GM21825 (cell line): ENCODE measurements at regions not wholly inside any gene's neighbourhood (a gene's known extent, or its start where the extent isn't known, plus 50 kb on each side); places are given as distances from the start of the nearest gene placed in this dataset.
"Not testable (repeated sequence)": the region's sequence is repeated elsewhere in the genome, so short reads cannot be mapped to it uniquely, and the experiment has no call there.

ENCODE experiments used
- ATAC-seq: cut with Tn5 transposase; IDR thresholded peaks from one replicate; pipeline ENCODE4 v1.9.1; 2021; ENCODE audit warnings: mild to moderate bottlenecking, moderate library complexity; ENCODE audit not compliant: unreplicated experiment

DNA sequence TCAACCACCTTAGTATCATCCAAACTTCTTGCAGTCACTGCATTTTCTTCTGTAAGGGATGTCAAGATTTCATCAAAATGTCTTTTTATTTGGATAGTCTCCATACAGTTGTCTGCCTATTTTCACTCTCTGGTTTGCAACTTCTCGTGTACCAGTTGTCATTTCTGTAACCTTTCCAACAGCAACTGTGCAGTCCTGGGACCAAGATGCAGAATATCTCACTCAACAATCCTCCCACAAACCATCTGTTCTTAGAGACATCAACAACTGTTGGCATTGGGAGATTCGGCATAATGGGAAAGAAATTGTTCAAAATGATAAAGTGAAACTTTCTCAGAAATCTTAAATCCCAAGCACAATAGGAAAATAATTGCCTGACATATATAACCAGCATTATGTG is 933.6 kb upstream of the SLC39A10 start:
- ATAC-seq = no peak

DNA sequence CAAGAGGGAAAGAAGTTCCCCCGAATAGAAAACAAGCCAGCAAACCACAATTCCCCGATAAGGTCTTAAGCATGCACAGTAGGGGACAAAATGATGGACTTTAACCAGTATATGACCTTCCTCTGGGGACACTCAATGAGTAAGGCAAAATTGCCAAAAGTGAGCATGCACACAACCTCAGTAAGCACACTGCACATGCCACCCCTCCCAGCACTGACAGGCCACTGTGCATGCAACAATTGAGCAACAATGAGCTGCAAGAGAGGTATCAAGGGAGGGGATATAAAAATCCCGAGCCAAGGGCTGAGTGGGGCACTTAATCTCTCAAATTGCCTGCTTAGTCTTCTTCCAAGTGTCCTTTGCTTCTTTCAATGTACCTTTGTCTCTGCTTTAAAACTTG is 935.8 kb upstream of the SLC39A10 start:
- no peak for ATAC-seq

DNA sequence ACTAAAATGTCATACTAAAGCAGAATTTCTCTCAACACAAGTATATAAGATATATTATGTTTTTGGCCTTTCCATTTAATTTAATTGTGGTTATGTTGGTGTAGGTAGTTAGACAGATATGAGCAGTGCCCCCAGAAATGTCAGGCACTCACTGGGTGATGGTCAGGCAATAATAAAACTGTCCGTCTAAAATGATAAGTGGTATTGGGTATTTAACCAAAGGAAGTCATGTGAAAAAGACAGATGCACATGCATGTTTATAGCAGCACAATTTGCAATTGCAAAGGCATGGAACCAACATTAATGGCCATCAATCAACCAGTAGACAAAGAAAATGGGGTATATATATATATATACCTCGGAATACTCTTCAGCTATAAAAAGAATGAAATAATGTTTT is 936.6 kb upstream of the SLC39A10 start:
- ATAC-seq = no peak

DNA sequence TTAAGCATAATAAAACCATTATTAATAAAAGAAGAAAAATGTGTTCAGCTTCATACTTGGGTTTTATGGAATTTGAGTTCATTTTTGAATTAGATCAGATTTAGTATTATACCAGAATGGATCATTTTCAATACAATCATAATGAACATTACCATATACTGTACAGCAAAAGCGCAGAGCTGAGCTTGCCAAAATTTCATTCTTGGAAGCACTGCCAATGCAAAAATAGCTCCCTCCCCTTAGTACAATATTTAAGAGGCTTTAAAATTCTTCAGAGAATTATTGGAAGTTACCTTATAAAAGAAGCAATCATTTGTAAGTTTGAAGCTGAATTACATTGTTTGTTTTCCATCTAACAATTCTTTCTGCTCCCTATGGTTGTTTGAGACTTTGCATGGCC is 938.1 kb upstream of the SLC39A10 start:
- ATAC-seq = no peak

DNA sequence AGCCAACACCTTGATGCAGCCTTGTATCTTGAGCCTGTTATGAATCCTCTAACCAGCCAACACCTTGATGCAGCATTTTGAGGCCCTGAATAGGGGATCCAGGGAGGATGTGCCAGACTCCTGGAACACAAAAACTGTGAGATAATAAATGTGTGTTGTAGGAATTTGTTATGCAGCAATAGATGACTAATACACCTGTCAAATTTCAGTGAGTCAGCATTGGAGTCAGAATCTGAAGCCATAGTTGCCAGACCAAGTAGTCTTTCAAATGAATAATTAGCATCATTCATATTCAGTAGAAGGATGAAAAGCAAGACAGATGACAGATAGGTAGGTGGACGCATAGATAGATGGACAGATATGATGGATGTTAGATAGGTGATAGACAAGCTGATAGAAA is 942.5 kb upstream of the SLC39A10 start:
- no peak for ATAC-seq

DNA sequence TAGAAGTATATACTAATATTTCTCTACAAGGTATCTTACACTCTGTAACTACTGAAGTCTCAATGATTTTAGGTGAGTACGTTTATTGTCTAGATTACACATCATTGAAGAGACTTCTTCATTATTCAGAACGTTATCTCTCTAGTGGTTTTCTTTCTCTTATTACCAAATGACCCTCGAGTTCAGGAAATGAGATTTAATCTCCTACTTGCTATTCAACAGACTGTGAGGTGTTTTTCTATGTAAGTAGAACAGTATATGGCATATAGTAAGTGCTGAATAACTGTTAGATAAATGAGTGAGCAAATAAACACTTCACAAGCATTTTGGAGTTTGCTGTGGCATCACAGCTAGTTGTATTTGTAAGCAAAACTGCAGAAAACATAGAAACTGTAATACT is 947.2 kb upstream of the SLC39A10 start:
- no peak for ATAC-seq

DNA sequence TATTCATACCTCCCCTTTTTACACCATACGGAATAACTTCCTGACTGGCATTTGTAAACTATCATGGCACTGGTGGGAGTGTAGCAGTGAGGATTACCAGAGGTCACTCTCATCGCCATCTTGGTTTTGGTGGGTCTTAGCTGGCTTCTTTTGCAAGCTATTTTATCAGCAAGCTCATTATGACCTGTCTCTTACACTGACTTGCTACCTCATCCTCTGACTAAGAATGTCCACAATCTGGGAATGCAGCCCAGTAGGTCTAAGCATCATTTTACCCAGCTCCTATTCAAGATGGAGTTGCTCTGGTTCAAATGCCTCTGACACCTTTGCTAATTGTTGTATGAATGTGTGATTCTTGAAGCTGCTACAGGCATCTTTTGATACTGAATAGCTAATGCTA is 950.8 kb upstream of the SLC39A10 start:
- ATAC-seq = no peak

DNA sequence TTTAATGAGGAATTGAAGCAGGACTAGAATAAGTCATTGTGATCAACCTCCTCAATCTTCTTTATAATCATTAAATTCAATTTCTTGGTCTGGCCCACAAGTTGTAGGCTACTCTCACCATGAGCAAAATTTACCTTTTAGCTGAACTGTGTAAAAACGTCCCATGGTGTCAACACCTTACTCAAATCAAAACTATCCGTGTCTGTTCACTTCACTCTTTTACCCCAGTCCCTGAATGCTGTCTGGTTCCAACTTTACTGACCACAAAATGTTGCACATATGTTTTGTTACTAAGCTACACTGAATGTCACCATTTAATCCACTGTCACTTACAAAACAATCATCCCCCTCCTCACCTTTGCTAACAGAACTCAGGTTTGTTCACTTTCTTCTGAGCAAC is 951.6 kb upstream of the SLC39A10 start:
- ATAC-seq = no peak

DNA sequence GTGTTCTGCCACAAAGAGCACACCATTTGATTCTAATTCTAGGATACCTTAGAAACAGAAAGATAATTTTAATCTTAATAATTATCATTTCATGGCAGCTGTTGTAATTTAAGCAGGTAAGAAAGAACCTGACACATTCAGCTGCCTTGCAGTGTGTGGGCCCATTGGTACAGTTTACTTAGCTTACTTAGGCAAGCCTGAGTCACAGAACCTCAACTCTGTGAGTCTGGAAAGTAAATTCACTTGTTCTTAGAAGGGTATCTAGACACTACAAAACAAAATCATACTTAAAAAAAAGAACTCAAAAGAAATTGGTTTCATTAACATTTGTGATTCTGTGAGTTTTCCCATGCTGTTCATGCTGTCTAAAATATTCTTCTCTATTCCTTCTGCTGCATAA is 956.3 kb upstream of the SLC39A10 start:
- ATAC-seq = no peak

DNA sequence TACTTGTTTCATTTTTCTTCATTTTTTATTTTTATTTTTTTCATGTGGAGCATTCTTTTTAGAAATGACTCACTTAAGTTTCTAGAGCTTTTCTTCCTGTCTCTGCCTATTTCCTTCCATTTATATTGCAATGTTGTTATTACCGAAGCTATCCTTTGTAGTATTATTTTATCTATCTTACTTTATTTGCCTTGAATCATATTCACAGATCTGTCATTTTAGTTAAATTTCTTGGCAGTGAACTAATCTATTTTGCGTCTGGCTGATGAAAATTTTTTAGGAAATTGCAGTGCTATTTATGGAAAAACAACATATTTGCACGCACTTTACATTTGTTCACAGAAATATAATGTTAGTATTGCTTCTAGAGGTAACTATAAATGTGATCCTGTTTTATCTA is 956.9 kb upstream of the SLC39A10 start:
- no peak for ATAC-seq

DNA sequence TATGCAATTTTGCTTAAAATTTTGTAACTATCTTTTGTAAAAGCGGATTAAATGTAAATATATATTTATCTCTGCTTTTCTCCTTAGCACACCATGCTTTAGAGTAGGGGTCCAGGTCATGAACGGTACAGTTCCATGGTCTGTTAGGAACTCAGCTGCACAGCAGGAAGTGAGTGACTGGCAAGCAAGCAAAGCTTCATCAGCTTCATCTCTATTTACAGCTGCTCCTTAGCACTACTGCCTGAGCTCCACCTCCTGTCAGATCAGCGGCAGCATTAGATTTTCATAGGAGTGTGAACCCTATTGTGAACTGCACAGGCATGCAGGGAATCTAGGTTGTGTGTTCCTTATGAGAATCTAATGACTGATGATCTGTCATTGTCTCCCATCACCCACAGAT is 959.0 kb upstream of the SLC39A10 start:
- ATAC-seq = no peak

DNA sequence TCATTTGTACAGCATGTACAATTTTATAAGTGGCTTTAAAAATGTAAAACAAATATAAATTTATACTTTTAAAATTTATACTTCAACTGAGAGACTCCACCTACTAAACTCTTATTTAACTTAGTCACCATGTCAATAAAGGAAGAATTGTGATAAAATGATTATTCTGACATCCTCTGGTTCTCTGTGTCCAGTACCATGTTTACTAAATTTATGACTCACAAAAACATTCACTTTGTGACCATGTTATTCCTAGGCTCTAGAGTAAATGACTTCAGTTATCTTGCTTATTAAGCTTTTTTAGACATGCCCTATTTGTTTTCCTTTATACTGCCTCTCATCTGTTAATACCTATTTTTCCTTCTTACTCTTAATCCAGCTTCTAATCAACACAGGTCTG is 959.6 kb upstream of the SLC39A10 start:
- no peak for ATAC-seq

DNA sequence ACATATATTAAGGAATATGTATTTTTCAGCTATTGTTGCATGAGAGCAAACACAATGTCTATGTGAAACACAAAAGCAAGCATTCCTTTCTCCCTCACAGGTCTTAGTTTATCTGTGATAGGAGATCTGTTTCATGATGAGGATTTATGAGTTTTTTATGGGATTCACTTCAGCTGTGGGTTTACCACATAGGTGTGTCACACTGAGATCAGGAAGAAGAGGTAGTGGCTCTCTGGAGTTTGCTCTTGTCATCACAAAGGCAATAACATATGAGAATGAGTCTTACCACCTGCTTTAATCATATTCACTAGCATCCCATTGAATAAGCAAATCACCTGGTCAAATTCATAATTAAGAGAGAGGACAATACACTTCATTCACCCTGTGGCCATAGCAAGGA is 960.3 kb upstream of the SLC39A10 start:
- no peak for ATAC-seq

DNA sequence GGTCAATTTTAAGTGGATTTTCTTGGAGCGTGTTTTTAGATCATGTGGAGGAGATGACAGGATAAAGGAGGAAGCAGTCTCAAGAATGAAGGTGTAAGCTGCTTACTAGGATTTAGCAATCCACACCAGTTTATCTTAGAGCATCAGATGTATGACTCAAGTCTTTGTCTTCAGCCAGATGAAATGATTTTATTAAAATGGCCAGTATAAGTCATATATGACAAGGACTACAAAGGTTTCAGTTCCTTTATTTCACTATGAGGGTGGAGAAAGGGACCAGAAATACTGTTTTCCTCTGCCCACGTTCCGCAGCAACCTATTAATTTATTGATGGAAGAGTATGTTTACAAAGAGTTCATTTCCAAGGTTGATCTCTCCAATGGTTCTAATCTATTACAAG is 970.5 kb upstream of the SLC39A10 start:
- no peak for ATAC-seq

DNA sequence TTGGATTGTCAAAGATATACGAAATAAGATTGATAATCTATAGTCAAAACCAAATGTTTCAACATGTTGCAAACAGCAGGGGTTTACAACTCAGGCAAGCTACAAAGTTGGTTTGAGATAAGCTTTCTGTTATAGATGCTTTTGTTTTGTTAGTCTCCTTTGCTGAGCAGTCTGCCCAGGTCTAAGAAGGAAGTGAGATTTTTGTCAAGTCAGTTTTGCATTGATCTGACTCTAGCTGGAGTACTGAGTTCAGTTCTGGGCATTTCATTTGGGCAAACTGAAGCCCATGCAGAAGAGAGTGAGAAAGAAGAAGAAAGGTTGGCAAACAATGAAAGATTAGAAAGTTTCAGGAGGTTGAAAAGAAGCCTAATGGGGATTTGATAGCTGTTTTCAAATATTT is 983.0 kb upstream of the SLC39A10 start:
- ATAC-seq = no peak

DNA sequence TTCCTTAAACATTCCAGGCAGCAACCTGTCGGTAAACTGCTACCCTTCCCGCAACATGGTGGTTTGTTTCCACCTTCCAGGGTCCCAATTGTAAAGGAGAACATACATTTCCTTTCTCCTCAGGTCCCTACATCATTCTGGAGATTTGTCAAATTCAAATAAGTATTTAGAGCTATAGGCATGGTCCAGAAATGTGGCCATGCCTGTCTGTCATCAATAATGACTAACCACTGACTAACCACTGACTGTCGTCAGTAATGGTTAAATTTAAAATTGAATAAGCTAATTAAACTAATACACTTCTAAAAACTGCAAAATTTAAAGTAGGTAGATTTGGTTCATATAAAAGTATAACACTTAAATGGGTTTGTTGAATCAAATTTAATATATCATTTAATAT is 984.0 kb upstream of the SLC39A10 start:
- no peak for ATAC-seq

DNA sequence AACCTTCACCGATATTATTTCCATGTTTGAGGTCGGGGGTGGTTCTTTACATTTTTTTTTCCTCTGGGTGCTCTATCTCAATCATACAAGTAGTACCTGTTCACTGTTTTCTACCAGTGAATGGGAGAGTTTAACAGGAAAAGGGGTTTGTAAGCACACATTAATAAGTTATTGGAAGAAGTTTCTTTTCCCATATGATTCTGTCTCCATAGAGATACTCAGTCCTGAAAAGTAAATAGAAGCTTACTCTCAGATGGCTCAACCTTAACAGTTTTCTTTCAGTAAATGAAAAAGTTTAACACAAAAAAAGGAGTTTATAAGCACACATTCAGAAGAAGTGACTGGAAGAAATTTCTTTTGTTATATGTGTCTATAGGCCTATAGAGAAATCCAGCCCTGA is 995.6 kb upstream of the SLC39A10 start:
- no peak for ATAC-seq

DNA sequence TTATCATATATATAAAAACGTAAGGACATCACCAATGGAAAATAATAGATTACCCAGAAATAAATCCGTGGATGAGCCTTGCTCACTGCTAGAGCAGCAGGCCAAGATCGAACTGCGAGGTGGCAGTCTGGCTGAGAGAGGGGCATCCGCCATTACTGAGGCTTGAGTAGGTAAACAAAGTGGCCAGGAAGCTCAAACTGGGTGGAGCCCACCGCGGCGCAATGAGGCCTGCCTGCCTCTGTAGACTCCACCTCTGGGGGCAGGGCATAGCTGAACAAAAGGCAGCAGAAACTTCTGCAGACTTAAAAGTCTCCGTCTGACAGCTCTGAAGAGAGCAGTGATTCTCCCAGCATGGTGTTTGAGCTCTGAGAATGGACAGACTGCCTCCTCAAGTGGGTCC is 1018.0 kb upstream of the SLC39A10 start:
- not testable (repeated sequence) for ATAC-seq

DNA sequence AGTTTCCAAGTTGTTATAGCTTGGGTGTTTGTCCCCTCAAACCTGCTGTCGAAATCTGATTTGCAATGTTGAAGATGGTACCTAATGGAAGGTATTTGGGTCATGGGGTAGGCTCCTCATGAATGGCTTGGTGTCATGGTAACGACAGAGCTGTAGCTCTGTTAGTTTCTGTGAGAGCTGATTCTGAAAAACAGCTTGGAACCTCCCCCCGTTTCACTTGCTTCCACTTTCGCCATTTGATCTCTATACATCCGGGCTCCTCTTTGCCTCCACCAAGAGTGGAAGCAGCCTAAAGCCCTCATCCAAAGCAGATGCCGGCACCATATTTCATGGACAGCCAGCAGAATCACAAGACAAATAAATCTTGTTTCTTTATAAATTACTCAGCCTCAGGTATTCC is 1035.1 kb upstream of the SLC39A10 start:
- no peak for ATAC-seq

DNA sequence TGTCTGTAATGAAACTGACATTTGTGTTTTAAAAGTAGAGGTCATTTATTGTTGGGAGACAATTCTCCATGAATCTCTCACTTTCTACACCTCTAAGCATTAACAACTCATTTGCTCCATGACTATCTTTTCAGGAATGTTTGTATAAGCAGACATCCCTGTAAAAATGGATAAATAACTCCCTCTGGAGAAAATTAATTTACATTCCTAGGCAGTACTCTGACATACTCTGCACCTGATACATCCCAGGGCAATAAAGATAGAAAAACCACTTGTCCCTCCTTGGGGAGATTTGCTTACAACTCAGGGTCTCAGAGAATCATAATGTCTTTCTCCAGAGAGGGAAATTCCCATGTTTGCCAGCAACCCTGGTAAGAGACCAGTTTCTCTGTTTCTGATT is 1037.7 kb upstream of the SLC39A10 start:
- no peak for ATAC-seq

DNA sequence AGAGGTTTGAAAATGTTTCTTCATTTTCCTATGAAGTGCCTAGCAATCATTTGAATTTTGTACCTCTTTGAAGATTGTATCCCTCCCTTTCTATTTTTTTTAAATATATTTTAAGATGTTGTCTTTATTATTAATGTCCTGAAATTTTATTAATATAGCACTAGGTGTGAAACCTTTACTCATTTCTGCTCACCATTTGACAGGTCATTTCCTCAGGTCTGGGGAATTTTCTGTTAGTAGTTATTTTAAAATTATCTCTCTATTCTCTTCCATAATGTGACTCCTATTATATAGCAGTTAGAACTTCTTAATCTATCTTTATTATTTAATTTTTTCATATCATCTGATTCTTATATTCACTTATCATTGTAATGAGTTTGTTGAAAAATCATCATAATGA is 1038.6 kb upstream of the SLC39A10 start:
- ATAC-seq = no peak

DNA sequence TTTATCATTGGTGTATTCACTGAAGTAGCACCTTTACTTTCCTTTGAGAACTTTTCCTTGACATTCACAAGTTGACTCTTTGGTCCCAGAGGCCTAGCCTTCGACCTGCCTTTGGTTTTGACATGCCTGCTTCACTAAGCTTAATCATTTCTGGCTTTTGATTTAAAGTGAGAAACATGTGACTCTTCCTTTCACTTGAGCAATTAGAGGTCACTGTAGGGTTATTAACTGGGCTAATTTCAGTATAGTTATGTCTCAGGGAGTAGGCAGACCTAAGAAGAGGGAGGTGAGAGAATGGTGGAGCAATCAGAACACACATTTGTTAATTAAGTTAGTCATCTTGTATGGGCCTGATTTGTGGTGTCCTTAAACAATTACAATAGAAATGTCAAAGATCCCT is 1040.7 kb upstream of the SLC39A10 start:
- ATAC-seq = peak; percentile 60

DNA sequence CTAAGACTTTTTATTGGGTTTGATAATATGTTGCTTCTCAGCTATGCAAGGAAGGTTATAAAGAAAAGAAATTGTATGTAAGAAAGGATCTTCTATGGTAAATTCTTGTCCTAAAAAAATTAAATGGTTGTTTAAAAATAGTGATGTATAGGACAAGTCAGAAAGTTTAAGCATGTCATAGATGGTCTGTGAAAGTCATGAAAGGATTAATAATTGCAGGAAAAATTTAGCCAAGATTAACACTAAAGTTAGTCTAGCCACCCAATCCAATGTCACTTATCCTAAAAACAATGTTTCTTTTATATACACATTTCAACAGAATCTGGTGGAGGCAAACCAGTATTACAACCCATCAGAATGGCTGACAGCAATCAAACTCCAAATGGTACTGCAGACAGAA is 1046.7 kb upstream of the SLC39A10 start:
- ATAC-seq = no peak

DNA sequence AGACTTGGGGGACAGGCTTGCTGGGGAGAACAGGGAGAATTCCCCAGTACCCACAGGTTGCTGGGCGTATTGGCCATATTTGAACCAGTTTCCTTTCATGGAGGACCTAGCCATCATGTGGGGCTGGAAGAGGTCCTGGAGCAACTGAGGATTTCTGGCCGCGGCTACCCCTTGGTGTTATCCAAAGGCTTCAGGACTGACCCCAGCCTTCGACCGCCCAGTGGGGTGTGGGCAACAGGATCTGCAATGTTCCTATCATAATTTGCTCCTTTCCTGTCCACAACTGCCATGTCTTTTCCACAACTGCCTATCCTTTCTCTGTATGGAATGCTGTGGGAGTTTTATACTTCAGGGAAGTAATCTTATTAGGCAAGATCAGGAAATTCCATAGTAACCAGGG is 1053.6 kb upstream of the SLC39A10 start:
- ATAC-seq = no peak
